ENCODE measurements at regions not wholly inside any gene's neighbourhood (a gene's known extent, or its start where the extent isn't known, plus 50 kb on each side); places are given as distances from the start of the nearest gene placed in this dataset.

GRCh38 chr5:148938522-148938882 lies 112.1 kb downstream of the ADRB2 start:
- Histone ChIP-seq H2AFZ (ENCODE audit: low read length) (no peak overlapping the region), H3K79me2 (ENCODE audit: insufficient read depth, low read length) (no peaks in the 10 kb centered on the region), H3K27ac (ENCODE audit: extremely low read length, insufficient read depth, low read length) (no peak overlapping the region), H3K27me3 (ENCODE audit: control insufficient read depth in 1 of 2, insufficient read depth in 2 of 2, low read length in 2 of 2) (no peaks in the 10 kb centered on the region; a peak in 1 of 5 replicates), H3K4me2 (ENCODE audit: low read depth, low read length) (no peak overlapping the region), H3K4me1 (ENCODE audit: insufficient read depth, low read length) (no peaks in the 10 kb centered on the region), H3K36me3 (replicated peaks in 1 of 2; ENCODE audit: control insufficient read depth in 1 of 2, insufficient read depth in 2 of 2, low read length in 2 of 2) (no peaks in the 10 kb centered on the region), H3K9ac (ENCODE audit: insufficient read depth, low read depth, low read length) (no peak overlapping the region), H4K20me1 (ENCODE audit: insufficient read depth, low read length) (no peaks in the 10 kb centered on the region), H3K4me3 (replicated peaks in 1 of 3; ENCODE audit: insufficient read depth in 1 of 3, low read depth in 2 of 3, low read length in 3 of 3) (no peak overlapping the region), H3K9me3 (ENCODE audit: low read length) (no peaks in the 10 kb centered on the region)
- FAIRE-seq (no peak), DNase-seq (ENCODE audit: low spot score) (no peak), ATAC-seq (no peak)
- BruUV-seq (replicated peaks): no TSS peak
- in situ Hi-C loops (cut with HindIII; ENCODE audit: extremely low pct_ligation_motif_present, low pct_unique_long_range_greater_than_20kb) (no loop called here), intact Hi-C loops (cut with micrococcal nuclease; ENCODE audit: unreplicated experiment) (no loop called here)
- 11% methylated on average over 3 of the region's 3 CpGs for WGBS (ENCODE audit: low lambda C conversion rate)
- ChIA-PET CTCF (ENCODE audit: low intra/inter-chr PET ratio, low total read pairs) (no interaction called here), POLR2A (no interaction called here)
- no peak for TF ChIP-seq FOXP1 (IDR thresholded peaks at IDR 0.05)
- TF ChIP-seq FOXP1 (CRISPR knock-in tag; IDR thresholded peaks at IDR 0.05): no peak
- TF ChIP-seq ZNF616 (CRISPR knock-in tag; IDR thresholded peaks at IDR 0.05; ENCODE audit: low read depth): no peak

DNA sequence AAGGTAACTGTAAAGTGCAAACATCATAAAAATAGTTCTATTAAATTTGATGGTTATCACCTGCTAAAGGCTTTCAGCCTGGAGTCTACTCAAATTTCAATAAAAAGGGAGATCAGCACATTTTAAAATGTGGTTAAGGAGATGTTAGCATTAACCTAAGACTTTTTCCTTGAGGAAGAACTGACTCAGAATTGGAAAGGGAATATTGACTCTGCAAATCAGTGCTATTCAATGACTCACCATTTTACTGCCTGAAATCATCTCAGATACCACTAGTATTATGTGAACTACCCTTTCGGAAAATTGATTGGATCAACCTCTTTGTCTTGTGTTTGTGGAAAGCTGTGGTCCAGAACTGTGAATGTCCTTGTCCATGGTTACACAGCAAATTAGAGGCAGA lies 113.3 kb downstream of the ADRB2 start:
- H3K9me3 ChIP-seq (ENCODE audit: low read length): no peaks in the 10 kb centered on the region
- no peak overlapping the region for H3K4me3 ChIP-seq (replicated peaks in 1 of 3; ENCODE audit: insufficient read depth in 1 of 3, low read depth in 2 of 3, low read length in 3 of 3)
- no peak overlapping the region for H3K4me2 ChIP-seq (ENCODE audit: low read depth, low read length)
- CTCF ChIA-PET (ENCODE audit: low intra/inter-chr PET ratio, low total read pairs): no interaction called here
- H3K4me1 ChIP-seq (ENCODE audit: insufficient read depth, low read length): no peaks in the 10 kb centered on the region
- no peaks in the 10 kb centered on the region for H3K79me2 ChIP-seq (ENCODE audit: insufficient read depth, low read length)
- no peak overlapping the region for H3K27ac ChIP-seq (ENCODE audit: extremely low read length, insufficient read depth, low read length)
- WGBS (ENCODE audit: low lambda C conversion rate): 100% methylated on average over 1 of the region's 1 CpG
- in situ Hi-C loops (cut with HindIII; ENCODE audit: extremely low pct_ligation_motif_present, low pct_unique_long_range_greater_than_20kb) (no loop called here), intact Hi-C loops (cut with micrococcal nuclease; ENCODE audit: unreplicated experiment) (no loop called here)
- H3K27me3 ChIP-seq (ENCODE audit: control insufficient read depth in 1 of 2, insufficient read depth in 2 of 2, low read length in 2 of 2): no peaks in the 10 kb centered on the region; a peak in 1 of 5 replicates
- H3K9ac ChIP-seq (ENCODE audit: insufficient read depth, low read depth, low read length): no peak overlapping the region
- DNase-seq (ENCODE audit: low spot score): no peak
- H2AFZ ChIP-seq (ENCODE audit: low read length): no peak overlapping the region
- no peaks in the 10 kb centered on the region for H3K36me3 ChIP-seq (replicated peaks in 1 of 2; ENCODE audit: control insufficient read depth in 1 of 2, insufficient read depth in 2 of 2, low read length in 2 of 2)
- no peak for FAIRE-seq
- no TSS peak for BruUV-seq (replicated peaks)
- POLR2A ChIA-PET: no interaction called here
- ATAC-seq: no peak
- H4K20me1 ChIP-seq (ENCODE audit: insufficient read depth, low read length): no peaks in the 10 kb centered on the region
- TF ChIP-seq EEA1 (CRISPR knock-in tag; IDR thresholded peaks at IDR 0.05; ENCODE audit: borderline replicate concordance) (no peak), ZNF230 (CRISPR knock-in tag; IDR thresholded peaks at IDR 0.05) (no peak), ZMAT3 (CRISPR knock-in tag; conservative IDR thresholded peaks at IDR 0.05) (no peak), ZNF558 (CRISPR knock-in tag; IDR thresholded peaks at IDR 0.05; ENCODE audit: borderline replicate concordance) (no peak), KDM6A (CRISPR knock-in tag; IDR thresholded peaks at IDR 0.05; ENCODE audit: low read depth) (no peak), ZNF746 (CRISPR knock-in tag; IDR thresholded peaks at IDR 0.05) (no peak), FLYWCH1 (CRISPR knock-in tag; IDR thresholded peaks at IDR 0.05) (no peak), BRF2 (CRISPR knock-in tag; IDR thresholded peaks at IDR 0.05) (no peak), PRDM4 (CRISPR knock-in tag; IDR thresholded peaks at IDR 0.05; ENCODE audit: borderline replicate concordance) (no peak)
- TF ChIP-seq, protein P1, sequence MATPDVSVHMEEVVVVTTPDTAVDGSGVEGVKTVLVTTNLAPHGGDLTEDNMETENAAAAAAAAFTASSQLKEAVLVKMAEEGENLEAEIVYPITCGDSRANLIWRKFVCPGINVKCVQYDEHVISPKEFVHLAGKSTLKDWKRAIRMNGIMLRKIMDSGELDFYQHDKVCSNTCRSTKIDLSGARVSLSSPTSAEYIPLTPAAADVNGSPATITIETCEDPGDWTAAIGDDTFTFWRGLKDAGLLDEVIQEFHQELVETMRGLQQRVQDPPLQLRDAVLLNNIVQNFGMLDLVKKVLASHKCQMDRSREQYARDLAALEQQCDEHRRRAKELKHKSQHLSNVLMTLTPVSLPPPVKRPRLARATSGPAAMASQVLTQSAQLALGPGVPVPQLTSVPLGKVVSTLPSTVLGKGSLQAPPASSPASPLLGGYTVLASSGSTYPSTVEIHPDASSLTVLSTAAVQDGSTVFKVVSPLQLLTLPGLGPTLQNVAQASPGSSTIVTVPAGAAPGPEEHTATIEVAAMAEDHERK (CRISPR knock-in tag; IDR thresholded peaks at IDR 0.05; ENCODE audit: low read depth): no peak
- TF ChIP-seq, protein P2, sequence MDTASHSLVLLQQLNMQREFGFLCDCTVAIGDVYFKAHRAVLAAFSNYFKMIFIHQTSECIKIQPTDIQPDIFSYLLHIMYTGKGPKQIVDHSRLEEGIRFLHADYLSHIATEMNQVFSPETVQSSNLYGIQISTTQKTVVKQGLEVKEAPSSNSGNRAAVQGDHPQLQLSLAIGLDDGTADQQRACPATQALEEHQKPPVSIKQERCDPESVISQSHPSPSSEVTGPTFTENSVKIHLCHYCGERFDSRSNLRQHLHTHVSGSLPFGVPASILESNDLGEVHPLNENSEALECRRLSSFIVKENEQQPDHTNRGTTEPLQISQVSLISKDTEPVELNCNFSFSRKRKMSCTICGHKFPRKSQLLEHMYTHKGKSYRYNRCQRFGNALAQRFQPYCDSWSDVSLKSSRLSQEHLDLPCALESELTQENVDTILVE (CRISPR knock-in tag; IDR thresholded peaks at IDR 0.05): no peak

All from HepG2 (cell line).